Vagina (tissue), 2 donors: ENCODE measurements at regions not wholly inside any gene's neighbourhood (a gene's known extent, or its start where the extent isn't known, plus 50 kb on each side); places are given as distances from the start of the nearest gene placed in this dataset.
"Not testable (repeated sequence)": the region's sequence is repeated elsewhere in the genome, so short reads cannot be mapped to it uniquely, and the experiment has no call there.

Source experiments
- POLR2A ChIP-seq, 2 donors: fragments of 450-650 bp; IDR thresholded peaks; one replicate each; pipeline ENCODE4 v1.6.1; 2017; ENCODE audit warnings: antibody characterized with exemption in 2 of 2, mild to moderate bottlenecking in 2 of 2, moderate library complexity in 2 of 2
- POLR2AphosphoS5 ChIP-seq, 2 donors: sonication (generic); formaldehyde crosslinking; IDR thresholded peaks; one replicate each; pipeline ENCODE4 v1.9.0; 2017; ENCODE audit warnings: antibody characterized with exemption in 2 of 2, mild to moderate bottlenecking in 2 of 2, low read depth in 1 of 2; ENCODE audit not compliant: insufficient read depth in 1 of 2
- TF ChIP-seq, protein P1 (sequence below), 3 experiments: fragments of 450-650 bp in 2 of 3; fragments of 200-600 bp in 1 of 3; sonication (generic) in 1 of 3; IDR thresholded peaks; one replicate each; pipeline ENCODE4 v1.5.1; 2017 to 2019; ENCODE audit warnings: antibody characterized with exemption in 3 of 3, mild to moderate bottlenecking in 2 of 3, moderate library complexity in 2 of 3

DNA sequence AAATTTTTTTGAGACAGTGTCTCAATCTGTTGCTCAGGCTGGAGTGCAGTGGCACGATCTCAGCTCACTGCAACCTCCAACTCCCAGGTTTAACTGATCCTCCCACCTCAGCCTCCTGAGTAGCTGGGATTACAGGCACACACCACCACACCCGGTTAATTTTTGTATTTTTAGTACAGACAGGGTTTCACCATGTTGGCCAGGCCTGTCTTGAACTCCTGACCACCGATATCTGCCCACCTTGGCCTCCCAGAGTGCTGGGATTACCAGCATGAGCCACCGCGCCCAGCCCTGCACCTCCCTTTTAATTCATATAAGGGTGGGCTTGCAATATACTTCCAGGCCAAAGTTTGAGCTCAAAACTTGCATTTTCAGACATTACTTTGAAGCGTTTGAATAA is 223.9 kb downstream of the CRLF2 start:
- TF ChIP-seq, protein P1, sequence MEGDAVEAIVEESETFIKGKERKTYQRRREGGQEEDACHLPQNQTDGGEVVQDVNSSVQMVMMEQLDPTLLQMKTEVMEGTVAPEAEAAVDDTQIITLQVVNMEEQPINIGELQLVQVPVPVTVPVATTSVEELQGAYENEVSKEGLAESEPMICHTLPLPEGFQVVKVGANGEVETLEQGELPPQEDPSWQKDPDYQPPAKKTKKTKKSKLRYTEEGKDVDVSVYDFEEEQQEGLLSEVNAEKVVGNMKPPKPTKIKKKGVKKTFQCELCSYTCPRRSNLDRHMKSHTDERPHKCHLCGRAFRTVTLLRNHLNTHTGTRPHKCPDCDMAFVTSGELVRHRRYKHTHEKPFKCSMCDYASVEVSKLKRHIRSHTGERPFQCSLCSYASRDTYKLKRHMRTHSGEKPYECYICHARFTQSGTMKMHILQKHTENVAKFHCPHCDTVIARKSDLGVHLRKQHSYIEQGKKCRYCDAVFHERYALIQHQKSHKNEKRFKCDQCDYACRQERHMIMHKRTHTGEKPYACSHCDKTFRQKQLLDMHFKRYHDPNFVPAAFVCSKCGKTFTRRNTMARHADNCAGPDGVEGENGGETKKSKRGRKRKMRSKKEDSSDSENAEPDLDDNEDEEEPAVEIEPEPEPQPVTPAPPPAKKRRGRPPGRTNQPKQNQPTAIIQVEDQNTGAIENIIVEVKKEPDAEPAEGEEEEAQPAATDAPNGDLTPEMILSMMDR (IDR thresholded peaks at IDR 0.05), result not testable (repeated sequence)
- not testable (repeated sequence) for TF ChIP-seq POLR2A (IDR thresholded peaks at IDR 0.05); POLR2AphosphoS5 (IDR thresholded peaks at IDR 0.05; ENCODE audit: insufficient read depth in 1 of 2, low read depth in 1 of 2)
